ENCODE measurements at regions not wholly inside any gene's neighbourhood (a gene's known extent, or its start where the extent isn't known, plus 50 kb on each side); places are given as distances from the start of the nearest gene placed in this dataset.
"Not testable (repeated sequence)": the region's sequence is repeated elsewhere in the genome, so short reads cannot be mapped to it uniquely, and the experiment has no call there.

GRCh38 chr7:33774762-33775523 is 130.4 kb upstream of the BMPER start:
- in situ Hi-C loops (cut with HindIII; ENCODE audit: low sequenced_read_pairs) = no loop called here

GRCh38 chr7:33775790-33776189 is 129.5 kb upstream of the BMPER start:
- DNase-seq (ENCODE audit: low spot score) = no peak
- in situ Hi-C loops (cut with HindIII; ENCODE audit: low sequenced_read_pairs) = no loop called here

More at GRCh38 chr7:33774762-33775523, 130.4 kb upstream of the BMPER start:
- DNase-seq (ENCODE audit: low spot score) = no peak

GRCh38 chr7:33776788-33777187 is 128.6 kb upstream of the BMPER start:
- no peak for DNase-seq (ENCODE audit: low spot score)
- in situ Hi-C loops (cut with HindIII; ENCODE audit: low sequenced_read_pairs) = no loop called here

- no peak for DNase-seq (ENCODE audit: low spot score)
- in situ Hi-C loops (cut with HindIII; ENCODE audit: low sequenced_read_pairs) = no loop called here
Measured at GRCh38 chr7:33778195-33778594, 127.1 kb upstream of the BMPER start.

GRCh38 chr7:33779216-33779615 is 126.1 kb upstream of the BMPER start:
- in situ Hi-C loops (cut with HindIII; ENCODE audit: low sequenced_read_pairs) = no loop called here
- DNase-seq (ENCODE audit: low spot score) = no peak

GRCh38 chr7:33781167-33781566 is 124.2 kb upstream of the BMPER start:
- in situ Hi-C loops (cut with HindIII; ENCODE audit: low sequenced_read_pairs) = no loop called here
- DNase-seq (ENCODE audit: low spot score) = no peak

GRCh38 chr7:33781796-33782195 is 123.5 kb upstream of the BMPER start:
- DNase-seq (ENCODE audit: low spot score) = no peak
- in situ Hi-C loops (cut with HindIII; ENCODE audit: low sequenced_read_pairs) = no loop called here

GRCh38 chr7:33784000-33784399 is 121.3 kb upstream of the BMPER start:
- no peak for DNase-seq (ENCODE audit: low spot score)
- in situ Hi-C loops (cut with HindIII; ENCODE audit: low sequenced_read_pairs) = no loop called here

- DNase-seq (ENCODE audit: low spot score) = no peak
- in situ Hi-C loops (cut with HindIII; ENCODE audit: low sequenced_read_pairs) = no loop called here
Measured at GRCh38 chr7:33788531-33788930, 116.8 kb upstream of the BMPER start.

- no peak for DNase-seq (ENCODE audit: low spot score)
- in situ Hi-C loops (cut with HindIII; ENCODE audit: low sequenced_read_pairs) = no loop called here
Measured at GRCh38 chr7:33789871-33790630, 115.3 kb upstream of the BMPER start.

GRCh38 chr7:33790746-33791145 is 114.6 kb upstream of the BMPER start:
- in situ Hi-C loops (cut with HindIII; ENCODE audit: low sequenced_read_pairs) = no loop called here
- DNase-seq (ENCODE audit: low spot score) = no peak

GRCh38 chr7:33792041-33792440 is 113.3 kb upstream of the BMPER start:
- DNase-seq (ENCODE audit: low spot score) = no peak
- in situ Hi-C loops (cut with HindIII; ENCODE audit: low sequenced_read_pairs) = no loop called here

GRCh38 chr7:33792547-33793105 is 112.7 kb upstream of the BMPER start:
- DNase-seq (ENCODE audit: low spot score) = no peak
- in situ Hi-C loops (cut with HindIII; ENCODE audit: low sequenced_read_pairs) = no loop called here

- in situ Hi-C loops (cut with HindIII; ENCODE audit: low sequenced_read_pairs) = no loop called here
- DNase-seq (ENCODE audit: low spot score) = no peak
Measured at GRCh38 chr7:33793616-33794015, 111.7 kb upstream of the BMPER start.

- in situ Hi-C loops (cut with HindIII; ENCODE audit: low sequenced_read_pairs) = no loop called here
- no peak for DNase-seq (ENCODE audit: low spot score)
Measured at GRCh38 chr7:33794419-33794818, 110.9 kb upstream of the BMPER start.

GRCh38 chr7:33794959-33795358 is 110.4 kb upstream of the BMPER start:
- in situ Hi-C loops (cut with HindIII; ENCODE audit: low sequenced_read_pairs) = no loop called here
- no peak for DNase-seq (ENCODE audit: low spot score)

GRCh38 chr7:33796538-33796937 is 108.8 kb upstream of the BMPER start:
- in situ Hi-C loops (cut with HindIII; ENCODE audit: low sequenced_read_pairs) = no loop called here

GRCh38 chr7:33797512-33797911 is 107.8 kb upstream of the BMPER start:
- DNase-seq (ENCODE audit: low spot score); in situ Hi-C loops (cut with HindIII; ENCODE audit: low sequenced_read_pairs): not testable (repeated sequence)

More at GRCh38 chr7:33796538-33796937, 108.8 kb upstream of the BMPER start:
- no peak for DNase-seq (ENCODE audit: low spot score)

GRCh38 chr7:33798686-33799325 is 106.5 kb upstream of the BMPER start:
- no peak for DNase-seq (ENCODE audit: low spot score)
- in situ Hi-C loops (cut with HindIII; ENCODE audit: low sequenced_read_pairs) = no loop called here

- in situ Hi-C loops (cut with HindIII; ENCODE audit: low sequenced_read_pairs) = no loop called here
- no peak for DNase-seq (ENCODE audit: low spot score)
Measured at GRCh38 chr7:33799766-33800165, 105.6 kb upstream of the BMPER start.
